SJCRH30 (cell line): ENCODE measurements at regions not wholly inside any gene's neighbourhood (a gene's known extent, or its start where the extent isn't known, plus 50 kb on each side); places are given as distances from the start of the nearest gene placed in this dataset.

ENCODE experiments used
- DNase-seq, 2 experiments: peaks; one replicate each; pipeline ENCODE4 v3.0.0-alpha.2; 2015 to 2020
- H3K27ac ChIP-seq: fragments of 250-450 bp; sonication (Bioruptor Pico); 2 replicates; pipeline ENCODE4 v1.5.1; 2020; ENCODE audit warnings: mild to moderate bottlenecking, moderate library complexity
- H3K27me3 ChIP-seq: fragments of 250-450 bp; sonication (Bioruptor Pico); 2 replicates; pipeline ENCODE4 v1.5.1; 2020; ENCODE audit warnings: mild to moderate bottlenecking, moderate library complexity
- H3K36me3 ChIP-seq: fragments of 250-450 bp; sonication (Bioruptor Pico); 2 replicates; pipeline ENCODE4 v1.5.1; 2020; ENCODE audit warnings: mild to moderate bottlenecking, moderate library complexity
- H3K4me1 ChIP-seq: fragments of 250-450 bp; sonication (Bioruptor Pico); 2 replicates; pipeline ENCODE4 v1.5.1; 2020; ENCODE audit warnings: mild to moderate bottlenecking, moderate library complexity
- H3K4me3 ChIP-seq: fragments of 250-450 bp; sonication (Bioruptor Pico); 2 replicates; pipeline ENCODE4 v1.5.1; 2020; ENCODE audit warnings: mild to moderate bottlenecking, moderate library complexity
- H3K9me3 ChIP-seq: fragments of 250-450 bp; sonication (Bioruptor Pico); replicated peaks from 2 replicates; pipeline ENCODE4 v1.5.1; 2020; ENCODE audit warnings: mild to moderate bottlenecking, moderate library complexity

DNA sequence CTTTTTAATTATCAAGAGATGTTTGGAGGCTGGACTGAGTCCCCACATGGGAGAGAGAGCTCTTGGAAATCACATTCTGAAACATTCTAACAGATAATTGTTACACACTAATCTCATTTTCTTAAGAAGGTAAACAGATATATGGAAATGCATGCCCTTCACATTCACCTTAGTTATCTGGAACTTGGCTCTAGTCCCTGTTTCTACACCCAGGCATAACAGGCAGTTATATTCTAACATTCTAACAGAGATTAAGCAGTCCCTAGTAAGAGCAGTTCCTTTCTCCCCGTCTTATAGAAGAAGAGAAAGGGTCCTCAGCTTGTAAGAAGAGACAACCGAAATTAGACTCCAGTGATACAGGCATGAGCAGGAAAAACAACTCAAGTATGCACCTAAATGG lies 385.4 kb downstream of the SOX11 start:
- H3K4me3 ChIP-seq = no peak overlapping the region
- no peaks in the 10 kb centered on the region for H3K36me3 ChIP-seq
- H3K4me1 ChIP-seq = peaks cover 6% of the 10 kb centered on the region

DNA sequence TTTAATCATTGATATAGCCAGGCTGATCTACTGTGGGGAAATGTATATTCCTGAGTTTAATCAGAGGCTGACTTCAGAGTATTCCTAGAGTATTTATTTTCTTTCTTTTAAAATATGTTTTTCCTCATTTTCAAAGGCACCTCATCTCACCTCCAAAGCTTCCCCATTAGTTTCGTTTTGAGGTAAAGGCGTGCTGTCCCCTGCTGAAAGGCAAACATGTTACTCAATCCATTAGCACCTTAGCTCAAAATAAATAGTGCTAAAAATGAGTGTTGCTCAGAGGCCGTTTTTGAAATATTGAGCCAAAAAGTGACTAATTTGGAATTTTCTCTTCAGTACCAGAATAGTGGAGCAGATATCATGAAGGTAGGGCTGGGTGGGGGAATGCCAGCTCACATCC lies 386.2 kb downstream of the SOX11 start:
- no peaks in the 10 kb centered on the region for H3K9me3 ChIP-seq
- no peak for DNase-seq
- H3K4me1 ChIP-seq = peaks cover 3% of the 10 kb centered on the region
- H3K36me3 ChIP-seq = no peaks in the 10 kb centered on the region
- no peaks in the 10 kb centered on the region for H3K27me3 ChIP-seq
- no peak overlapping the region for H3K4me3 ChIP-seq
- no peak overlapping the region for H3K27ac ChIP-seq

More for the DNA sequence above, 385.4 kb downstream of the SOX11 start:
- H3K9me3 ChIP-seq = no peaks in the 10 kb centered on the region
- no peak for DNase-seq
- peaks cover under 1% of the 10 kb centered on the region; the same call in 1 of the 2 replicates for H3K27me3 ChIP-seq
- H3K27ac ChIP-seq = no peak overlapping the region

DNA sequence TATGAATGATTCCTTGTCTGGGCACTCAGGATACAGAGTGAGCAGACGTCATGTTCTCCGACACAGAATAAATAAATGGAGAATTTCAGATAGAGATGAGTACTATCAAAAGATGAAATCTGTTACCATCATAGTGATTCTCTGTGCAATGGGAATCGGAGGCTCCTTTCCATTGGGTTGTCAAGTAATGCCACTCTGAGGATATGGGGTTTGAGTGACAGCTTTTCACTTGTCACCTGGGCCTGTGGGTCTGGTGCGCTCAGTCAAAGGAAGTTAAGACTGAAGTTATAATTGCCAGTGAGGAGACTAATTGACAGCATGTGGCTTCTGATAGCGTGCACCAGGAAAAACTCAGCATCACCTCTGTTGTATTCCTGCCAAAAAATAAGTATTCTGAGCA lies 387.2 kb downstream of the SOX11 start:
- no peaks in the 10 kb centered on the region; the same call in 1 of the 2 replicates for H3K4me1 ChIP-seq

DNA sequence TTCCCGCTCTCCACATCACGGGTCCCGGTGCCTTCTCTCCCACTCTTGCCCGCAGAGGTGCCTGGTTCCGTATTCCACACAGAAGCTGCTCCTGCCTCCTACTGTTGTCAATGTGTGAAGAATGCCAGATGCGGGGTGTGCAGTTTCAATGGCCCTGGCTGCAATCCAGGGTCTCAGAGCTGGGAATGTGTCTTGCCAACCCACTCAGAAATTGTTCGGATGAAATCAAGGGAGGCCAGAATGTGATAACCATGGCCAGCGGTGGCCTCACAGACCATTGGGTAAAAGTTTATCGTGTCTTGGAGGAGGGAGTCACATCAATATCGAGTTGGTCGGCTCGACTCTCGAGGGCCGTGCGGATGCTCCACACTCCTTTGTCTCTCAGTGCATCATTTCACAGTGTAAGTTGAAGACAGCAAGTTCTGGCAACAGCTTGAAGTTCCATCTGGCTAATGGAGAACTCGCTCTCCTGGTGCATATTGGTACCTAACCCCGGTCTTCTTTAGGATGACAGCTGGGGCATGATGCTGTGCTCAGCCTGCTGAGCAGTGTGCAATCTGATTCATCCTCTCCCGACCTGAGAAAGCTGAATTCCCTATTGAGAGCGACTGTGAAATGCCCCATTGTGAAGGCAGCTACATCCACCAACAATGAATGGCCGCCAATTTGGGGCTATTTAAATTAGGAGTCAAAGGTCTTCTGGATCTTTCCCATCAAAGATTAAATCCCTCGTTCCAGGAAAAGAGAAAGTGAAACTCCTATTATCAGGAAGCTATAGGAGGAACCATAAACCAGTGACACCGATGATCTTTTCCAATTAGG lies 389.0 kb downstream of the SOX11 start:
- Histone ChIP-seq H3K4me1 (no peaks in the 10 kb centered on the region), H3K36me3 (no peaks in the 10 kb centered on the region), H3K27ac (no peak overlapping the region), H3K4me3 (no peak overlapping the region), H3K27me3 (no peaks in the 10 kb centered on the region), H3K9me3 (no peaks in the 10 kb centered on the region)
- DNase-seq = no peak

More for the DNA sequence above, 387.2 kb downstream of the SOX11 start:
- H3K27me3 ChIP-seq = no peaks in the 10 kb centered on the region
- DNase-seq = no peak
- no peaks in the 10 kb centered on the region for H3K36me3 ChIP-seq
- H3K9me3 ChIP-seq = no peaks in the 10 kb centered on the region
- H3K4me3 ChIP-seq = no peak overlapping the region
- no peak overlapping the region for H3K27ac ChIP-seq

DNA sequence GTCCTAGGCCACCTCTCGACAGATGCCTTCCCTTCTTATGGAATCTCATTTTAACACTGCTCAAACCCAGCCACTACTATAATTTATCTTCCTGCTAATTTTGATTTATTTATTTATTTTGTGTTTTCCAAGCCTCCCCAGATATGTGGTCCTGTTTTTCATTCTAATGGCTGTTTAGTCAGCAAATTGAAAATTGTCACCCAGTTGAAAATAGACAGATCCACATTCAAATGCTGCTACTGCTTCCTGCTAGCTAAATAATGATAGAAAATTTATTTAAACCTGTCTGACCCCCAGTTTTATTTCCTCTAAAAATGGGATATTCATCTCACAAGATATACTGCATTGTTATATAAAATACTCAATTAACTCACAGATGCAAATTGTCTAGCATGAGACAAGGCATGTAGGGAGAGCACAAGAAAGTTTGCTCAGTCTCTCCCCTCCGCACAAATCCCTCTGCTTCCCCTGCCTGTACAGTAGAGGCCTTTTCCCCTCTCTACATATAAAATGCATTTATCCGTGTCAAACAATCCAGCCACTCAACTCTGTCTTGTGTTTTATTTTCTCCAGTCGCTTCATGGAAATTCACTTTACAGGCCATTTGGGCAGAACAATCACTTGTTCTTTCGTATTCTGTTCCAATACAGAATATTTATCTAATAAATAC lies 389.9 kb downstream of the SOX11 start:
- Histone ChIP-seq H3K27me3 (no peaks in the 10 kb centered on the region), H3K36me3 (no peaks in the 10 kb centered on the region), H3K9me3 (no peaks in the 10 kb centered on the region), H3K4me3 (no peak overlapping the region), H3K4me1 (no peaks in the 10 kb centered on the region), H3K27ac (no peak overlapping the region)
- DNase-seq = no peak

DNA sequence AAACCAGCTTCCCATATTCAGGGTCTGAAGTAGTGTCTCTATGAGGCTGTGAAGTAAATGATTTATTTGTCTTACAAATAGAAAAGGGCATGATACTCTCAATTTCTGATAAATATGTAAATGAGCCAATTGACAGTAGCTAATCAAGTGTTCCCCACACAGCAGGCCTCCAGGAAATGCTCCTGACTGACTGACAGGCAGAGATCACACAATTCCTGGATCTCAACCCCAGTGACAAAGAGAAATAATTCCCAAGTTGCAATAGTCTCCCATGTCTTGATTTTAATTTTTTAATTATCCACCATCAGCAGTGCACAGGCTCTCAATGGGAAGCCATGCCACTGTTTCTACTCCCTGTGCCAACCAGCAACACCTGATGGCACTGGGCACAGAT lies 390.4 kb downstream of the SOX11 start:
- Histone ChIP-seq H3K27me3 (no peaks in the 10 kb centered on the region), H3K9me3 (no peaks in the 10 kb centered on the region), H3K4me1 (no peaks in the 10 kb centered on the region), H3K27ac (no peak overlapping the region), H3K36me3 (no peaks in the 10 kb centered on the region), H3K4me3 (no peak overlapping the region)
- DNase-seq = no peak

DNA sequence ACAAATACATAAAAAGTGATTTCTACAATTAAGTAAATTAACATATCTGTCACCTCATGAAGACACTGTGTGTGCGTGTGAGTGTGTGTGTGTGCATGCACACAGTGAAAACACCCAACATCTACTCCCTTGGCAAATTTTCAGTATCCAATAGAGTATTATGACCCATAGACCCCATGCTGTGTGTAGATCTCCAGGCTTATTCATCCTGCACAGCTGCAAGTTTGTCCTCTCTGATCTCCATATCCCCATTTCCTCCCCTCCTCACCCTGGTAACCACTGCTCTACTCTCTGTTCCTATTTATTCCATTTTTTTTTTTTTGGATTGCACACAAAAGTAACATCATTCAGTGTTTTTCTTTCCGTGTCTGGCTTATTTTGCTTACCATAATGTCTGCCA lies 391.0 kb downstream of the SOX11 start:
- no peak overlapping the region for H3K4me3 ChIP-seq
- no peaks in the 10 kb centered on the region for H3K9me3 ChIP-seq
- no peaks in the 10 kb centered on the region for H3K27me3 ChIP-seq
- peak in 1 of 2 experiments; percentile 41 for DNase-seq
- H3K36me3 ChIP-seq = no peaks in the 10 kb centered on the region
- H3K4me1 ChIP-seq = no peaks in the 10 kb centered on the region
- H3K27ac ChIP-seq = no peak overlapping the region

DNA sequence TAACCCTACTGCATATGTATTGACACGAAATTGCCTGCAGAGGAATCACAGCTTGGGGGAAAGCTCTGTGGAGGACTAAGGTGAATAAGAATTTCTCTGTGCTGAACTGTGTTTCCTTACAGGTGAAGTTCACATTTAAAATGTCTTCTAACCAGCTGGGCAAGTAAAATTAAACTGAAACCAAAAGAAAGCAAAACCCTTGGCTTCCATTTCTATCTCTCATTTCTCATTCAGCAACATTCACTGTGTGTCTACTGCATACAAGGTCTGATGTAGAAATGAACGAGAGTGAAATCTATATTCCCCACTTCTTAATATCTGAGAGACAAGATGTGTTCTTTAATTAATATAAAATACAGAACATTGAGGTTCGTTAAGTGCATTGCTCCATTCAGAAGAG lies 397.3 kb downstream of the SOX11 start:
- Histone ChIP-seq H3K36me3 (no peaks in the 10 kb centered on the region), H3K4me3 (no peak overlapping the region), H3K27me3 (no peaks in the 10 kb centered on the region), H3K4me1 (no peaks in the 10 kb centered on the region), H3K27ac (no peak overlapping the region), H3K9me3 (no peaks in the 10 kb centered on the region)
- no peak for DNase-seq

DNA sequence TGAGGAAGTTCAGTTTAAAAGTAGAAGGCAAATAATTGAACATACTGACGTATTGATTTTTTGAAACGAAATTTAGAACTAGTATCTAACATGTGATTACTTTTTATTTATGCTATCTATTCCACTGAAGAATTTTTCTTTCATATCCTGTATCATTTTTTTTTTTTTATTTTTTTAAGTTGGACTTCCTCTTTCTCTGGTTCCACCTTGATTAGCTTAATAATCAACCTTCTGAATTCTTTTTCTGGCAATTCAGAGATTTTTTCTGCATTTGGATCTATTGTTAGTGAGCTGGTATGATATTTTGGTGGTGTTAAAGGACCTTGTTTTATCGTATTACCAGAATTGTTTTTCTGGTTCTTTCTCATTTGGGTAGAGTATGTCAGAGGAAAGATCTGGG lies 411.2 kb downstream of the SOX11 start:
- Histone ChIP-seq H3K27me3 (no peaks in the 10 kb centered on the region), H3K9me3 (no peaks in the 10 kb centered on the region), H3K4me3 (no peak overlapping the region), H3K4me1 (no peaks in the 10 kb centered on the region), H3K36me3 (no peaks in the 10 kb centered on the region), H3K27ac (no peak overlapping the region)
- no peak for DNase-seq

DNA sequence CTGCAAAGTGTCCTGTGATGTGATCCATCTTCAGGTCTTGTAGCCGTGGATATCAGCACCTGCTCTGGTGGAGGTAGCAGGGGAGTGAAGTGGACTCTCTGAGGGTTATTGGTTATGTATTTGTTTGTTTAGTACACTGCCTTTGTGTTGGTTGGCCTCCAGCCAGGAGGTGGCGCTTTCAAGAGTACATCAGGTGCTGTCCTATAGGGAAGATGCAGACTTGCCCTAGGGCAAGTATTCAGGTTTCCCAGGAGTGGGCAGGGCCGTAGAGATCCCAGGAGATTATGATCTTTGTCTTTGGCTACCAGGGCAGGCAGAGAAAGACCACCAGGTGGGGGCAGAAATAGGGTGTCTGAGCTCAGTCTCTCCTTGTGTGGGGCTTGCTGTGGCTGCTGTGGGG lies 411.8 kb downstream of the SOX11 start:
- H3K4me3 ChIP-seq = no peak overlapping the region
- no peaks in the 10 kb centered on the region for H3K36me3 ChIP-seq
- peak; percentile 19 to 27 for DNase-seq
- no peaks in the 10 kb centered on the region for H3K9me3 ChIP-seq
- H3K27ac ChIP-seq = no peak overlapping the region
- no peaks in the 10 kb centered on the region for H3K4me1 ChIP-seq
- no peaks in the 10 kb centered on the region for H3K27me3 ChIP-seq

DNA sequence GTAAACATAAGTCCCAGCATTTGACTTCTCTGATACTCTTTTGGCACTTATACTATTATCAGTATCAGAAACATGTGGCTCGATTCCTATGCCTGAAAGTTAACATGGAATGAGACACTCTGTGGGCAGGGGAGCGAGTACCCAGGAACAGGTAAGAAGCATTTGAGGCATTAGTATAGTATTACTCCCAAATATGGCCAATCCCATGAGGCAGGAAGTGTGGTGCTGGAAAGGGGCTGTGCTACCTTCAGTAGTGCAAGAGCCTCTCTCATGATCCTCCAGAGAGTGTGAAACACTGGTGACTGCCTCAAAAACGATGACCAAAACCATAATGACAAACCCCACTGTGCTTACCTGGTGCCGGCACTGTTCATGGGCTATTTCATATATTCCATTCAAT lies 415.1 kb downstream of the SOX11 start:
- H3K9me3 ChIP-seq = no peaks in the 10 kb centered on the region
- no peak overlapping the region for H3K4me3 ChIP-seq
- H3K27ac ChIP-seq = no peak overlapping the region
- H3K36me3 ChIP-seq = no peaks in the 10 kb centered on the region
- H3K27me3 ChIP-seq = no peaks in the 10 kb centered on the region
- no peaks in the 10 kb centered on the region for H3K4me1 ChIP-seq
- DNase-seq = no peak

DNA sequence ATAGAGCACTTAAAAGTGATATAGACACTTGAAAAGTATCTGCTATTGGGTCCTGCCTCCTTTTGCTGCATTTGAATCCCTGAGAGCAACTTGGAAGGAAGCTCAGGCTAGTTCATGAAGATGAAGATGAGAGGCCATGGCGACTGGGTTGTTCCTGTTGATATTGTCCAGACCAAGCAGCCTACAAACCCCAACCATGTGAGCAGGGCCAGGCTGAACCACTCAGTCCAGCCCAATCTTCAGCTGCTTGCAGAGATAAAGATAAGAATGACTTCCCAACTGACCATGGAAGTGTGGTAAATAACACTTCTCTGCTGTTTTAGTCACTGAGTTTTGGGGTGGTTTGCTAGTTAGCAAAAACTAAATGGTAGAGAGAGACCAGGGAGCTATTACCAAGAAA lies 417.6 kb downstream of the SOX11 start:
- DNase-seq = no peak
- H3K27ac ChIP-seq = no peak overlapping the region
- no peak overlapping the region for H3K4me3 ChIP-seq
- no peaks in the 10 kb centered on the region for H3K27me3 ChIP-seq
- no peaks in the 10 kb centered on the region for H3K36me3 ChIP-seq
- no peaks in the 10 kb centered on the region for H3K4me1 ChIP-seq
- no peaks in the 10 kb centered on the region; the same call in 1 of the 2 replicates for H3K9me3 ChIP-seq

DNA sequence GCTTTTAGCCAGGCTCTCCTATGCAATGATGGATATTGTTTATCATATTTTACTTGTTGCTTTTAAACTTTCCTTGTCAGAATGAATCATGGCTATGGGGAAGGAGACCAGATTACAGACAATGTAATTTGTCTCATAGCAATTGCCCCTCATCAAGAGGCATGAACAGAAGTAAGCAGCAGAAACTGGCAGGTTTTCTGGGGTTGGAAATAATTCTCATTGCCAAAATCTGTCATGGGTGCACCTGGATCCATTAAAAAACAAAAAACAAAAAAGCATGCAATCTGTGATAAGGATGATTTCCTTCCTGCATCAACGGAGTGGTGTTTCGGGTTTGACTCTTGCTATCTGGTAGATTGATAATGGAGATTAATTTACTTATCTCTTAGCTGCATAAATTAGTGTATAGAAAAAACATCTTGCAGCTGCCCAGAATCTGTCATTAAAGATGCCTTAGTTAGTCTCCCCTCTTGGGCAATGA lies 419.6 kb downstream of the SOX11 start:
- Histone ChIP-seq H3K4me3 (no peak overlapping the region), H3K4me1 (no peaks in the 10 kb centered on the region), H3K27me3 (no peaks in the 10 kb centered on the region), H3K27ac (no peak overlapping the region), H3K36me3 (no peaks in the 10 kb centered on the region), H3K9me3 (no peaks in the 10 kb centered on the region; the same call in 1 of the 2 replicates)
- no peak for DNase-seq

DNA sequence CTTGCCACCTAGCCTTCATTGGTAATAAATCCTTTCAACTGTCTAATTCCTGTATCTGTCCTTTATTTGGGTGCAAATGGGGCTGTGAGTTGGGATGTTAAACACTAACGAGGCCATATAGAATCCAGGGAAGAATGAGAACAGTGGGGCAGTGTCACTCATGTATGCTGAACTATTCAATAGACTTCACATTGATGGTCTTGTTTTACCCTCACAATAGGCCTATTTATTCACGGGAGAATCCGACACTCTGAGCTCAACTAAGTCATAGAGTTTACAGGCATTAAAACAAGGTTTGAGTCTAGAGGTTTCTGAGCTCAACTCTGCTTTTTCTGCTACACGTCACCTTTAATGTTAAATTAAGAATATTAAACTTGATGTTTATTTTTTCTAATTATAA lies 421.6 kb downstream of the SOX11 start:
- no peaks in the 10 kb centered on the region for H3K27me3 ChIP-seq
- DNase-seq = no peak
- no peaks in the 10 kb centered on the region; the same call in 1 of the 2 replicates for H3K9me3 ChIP-seq
- no peak overlapping the region for H3K27ac ChIP-seq
- no peaks in the 10 kb centered on the region for H3K4me1 ChIP-seq
- H3K4me3 ChIP-seq = no peak overlapping the region
- H3K36me3 ChIP-seq = no peaks in the 10 kb centered on the region

DNA sequence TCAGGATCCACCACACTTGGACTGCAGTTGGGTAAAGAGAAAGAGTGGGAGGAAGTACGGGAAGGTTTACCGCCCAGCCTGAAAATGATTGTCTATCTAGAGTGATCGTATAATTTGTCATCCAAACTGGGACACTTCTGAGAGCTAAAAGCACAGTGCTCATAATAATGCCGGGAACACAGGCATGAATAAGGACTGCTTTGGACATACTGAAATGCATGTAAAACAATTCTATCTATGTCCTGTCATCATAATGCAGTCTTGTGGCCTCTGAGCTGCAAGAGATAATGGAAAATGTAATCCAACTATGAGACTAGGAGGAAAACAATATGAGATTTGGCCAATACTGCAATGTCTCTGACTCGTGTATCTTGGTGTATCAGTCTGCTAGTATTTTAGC lies 435.5 kb downstream of the SOX11 start:
- H3K36me3 ChIP-seq = no peaks in the 10 kb centered on the region
- no peaks in the 10 kb centered on the region for H3K9me3 ChIP-seq
- no peaks in the 10 kb centered on the region for H3K4me1 ChIP-seq
- H3K27me3 ChIP-seq = no peaks in the 10 kb centered on the region
- DNase-seq = no peak
- no peak overlapping the region for H3K27ac ChIP-seq
- H3K4me3 ChIP-seq = no peak overlapping the region
